ENCODE measurements at regions not wholly inside any gene's neighbourhood (a gene's known extent, or its start where the extent isn't known, plus 50 kb on each side); places are given as distances from the start of the nearest gene placed in this dataset.

DNA sequence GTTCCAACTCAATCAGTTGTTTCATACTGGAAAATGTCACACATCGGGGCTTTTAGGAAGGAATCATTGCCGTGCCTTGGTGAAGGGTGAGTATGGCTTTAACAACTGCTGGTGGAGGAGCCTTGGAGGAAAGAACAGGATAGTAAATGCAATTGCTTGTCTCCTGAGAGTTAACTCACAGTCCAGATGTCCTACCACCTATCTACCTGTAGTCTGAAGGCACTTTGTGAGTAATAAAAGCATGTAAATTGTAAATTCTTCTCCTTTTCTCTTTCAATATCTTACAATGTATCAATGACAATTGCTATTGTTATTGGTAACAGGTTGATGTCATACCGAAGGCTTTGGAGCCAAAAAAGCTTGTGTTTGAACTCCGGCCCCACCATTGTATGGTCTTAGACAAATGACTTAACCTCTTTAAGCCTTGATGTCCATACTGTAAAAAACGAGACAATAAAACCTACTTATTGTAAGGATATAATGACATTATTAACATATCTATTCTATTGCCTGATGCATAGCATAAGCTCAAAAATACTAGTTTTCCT lies 397.4 kb downstream of the ADAMTS20 start:
- Histone ChIP-seq H3K4me3 (ENCODE audit: low read length, poor library complexity, severe bottlenecking) (no peak overlapping the region), H3K36me3 (ENCODE audit: insufficient read depth, low read length) (no peaks in the 10 kb centered on the region), H3K9ac (ENCODE audit: low read depth, low read length, poor library complexity, severe bottlenecking) (no peak overlapping the region), H3F3A (ENCODE audit: low read depth) (no peaks in the 10 kb centered on the region), H3K79me2 (ENCODE audit: insufficient read depth, low read length) (no peaks in the 10 kb centered on the region), H3K4me1 (ENCODE audit: insufficient read depth, low read length, poor library complexity, severe bottlenecking) (no peaks in the 10 kb centered on the region), H3K27me3 (ENCODE audit: insufficient read depth, low read length, poor library complexity, severe bottlenecking) (no peaks in the 10 kb centered on the region), H4K20me1 (ENCODE audit: insufficient read depth, low read length, poor library complexity, severe bottlenecking) (no peaks in the 10 kb centered on the region), H3K9me2 (replicated peaks; ENCODE audit: low read depth, low read length) (no peaks in the 10 kb centered on the region), H3K4me2 (ENCODE audit: low read depth, low read length, poor library complexity, severe bottlenecking) (no peak overlapping the region), H2AFZ (ENCODE audit: low read length) (no peak overlapping the region), H3K9me3 (ENCODE audit: insufficient read depth, low read depth, low read length) (no peaks in the 10 kb centered on the region)
- no peak for TF ChIP-seq EZH2phosphoT487 (IDR thresholded peaks at IDR 0.05; ENCODE audit: borderline replicate concordance)
- TF ChIP-seq, protein P1, sequence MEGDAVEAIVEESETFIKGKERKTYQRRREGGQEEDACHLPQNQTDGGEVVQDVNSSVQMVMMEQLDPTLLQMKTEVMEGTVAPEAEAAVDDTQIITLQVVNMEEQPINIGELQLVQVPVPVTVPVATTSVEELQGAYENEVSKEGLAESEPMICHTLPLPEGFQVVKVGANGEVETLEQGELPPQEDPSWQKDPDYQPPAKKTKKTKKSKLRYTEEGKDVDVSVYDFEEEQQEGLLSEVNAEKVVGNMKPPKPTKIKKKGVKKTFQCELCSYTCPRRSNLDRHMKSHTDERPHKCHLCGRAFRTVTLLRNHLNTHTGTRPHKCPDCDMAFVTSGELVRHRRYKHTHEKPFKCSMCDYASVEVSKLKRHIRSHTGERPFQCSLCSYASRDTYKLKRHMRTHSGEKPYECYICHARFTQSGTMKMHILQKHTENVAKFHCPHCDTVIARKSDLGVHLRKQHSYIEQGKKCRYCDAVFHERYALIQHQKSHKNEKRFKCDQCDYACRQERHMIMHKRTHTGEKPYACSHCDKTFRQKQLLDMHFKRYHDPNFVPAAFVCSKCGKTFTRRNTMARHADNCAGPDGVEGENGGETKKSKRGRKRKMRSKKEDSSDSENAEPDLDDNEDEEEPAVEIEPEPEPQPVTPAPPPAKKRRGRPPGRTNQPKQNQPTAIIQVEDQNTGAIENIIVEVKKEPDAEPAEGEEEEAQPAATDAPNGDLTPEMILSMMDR (conservative IDR thresholded peaks at IDR 0.05; ENCODE audit: low read length) = no peak

DNA sequence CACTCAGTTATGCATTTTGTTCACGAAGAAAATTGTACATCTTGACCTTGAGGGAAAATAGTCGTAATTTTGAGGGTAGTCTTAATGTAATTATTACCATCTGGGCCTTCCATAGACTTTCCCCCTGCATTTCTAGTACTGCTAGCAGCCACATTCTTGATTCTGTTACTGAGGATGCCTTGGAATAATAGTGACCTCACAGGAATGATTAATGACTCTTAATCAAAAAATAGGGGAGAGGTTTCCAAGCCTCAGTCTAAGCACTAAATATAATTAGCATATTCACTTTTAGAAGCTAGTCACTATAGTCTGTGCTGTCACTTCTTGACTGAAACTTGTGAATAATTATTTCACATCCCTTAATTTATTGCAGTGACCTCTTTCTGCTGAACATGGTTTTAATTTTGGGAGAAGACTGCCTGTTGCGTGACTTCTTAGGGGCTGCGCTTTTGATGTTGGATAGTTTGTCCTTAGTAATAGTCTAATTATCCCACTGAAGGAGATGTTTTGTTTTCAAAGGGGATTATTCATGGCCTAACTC lies 400.5 kb downstream of the ADAMTS20 start:
- no peaks in the 10 kb centered on the region for H3K27me3 ChIP-seq (ENCODE audit: insufficient read depth, low read length, poor library complexity, severe bottlenecking)

DNA sequence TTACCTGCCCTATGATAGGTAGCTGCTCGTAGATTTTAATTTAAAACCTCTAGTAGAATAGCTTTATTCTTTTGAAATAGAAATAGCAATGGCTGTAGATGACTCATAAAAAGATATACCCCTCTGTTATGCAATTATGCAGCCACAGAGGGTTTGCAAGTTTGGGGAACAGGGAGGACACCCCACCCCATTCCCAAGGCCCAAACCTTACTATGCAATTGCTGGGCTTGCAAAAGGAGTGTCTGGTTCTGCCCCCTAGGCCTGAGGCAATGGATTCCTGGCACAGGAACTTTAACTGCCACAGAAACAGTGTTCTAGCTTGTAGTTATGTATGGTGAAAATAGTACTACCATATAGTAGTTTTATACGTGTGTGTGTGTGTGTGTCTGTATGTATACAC lies 403.3 kb downstream of the ADAMTS20 start:
- H3K4me3 ChIP-seq (ENCODE audit: low read length, poor library complexity, severe bottlenecking) = no peak overlapping the region

More for the DNA sequence above, 400.5 kb downstream of the ADAMTS20 start:
- no peaks in the 10 kb centered on the region for H3K9me2 ChIP-seq (replicated peaks; ENCODE audit: low read depth, low read length)
- H4K20me1 ChIP-seq (ENCODE audit: insufficient read depth, low read length, poor library complexity, severe bottlenecking) = no peaks in the 10 kb centered on the region
- H3K9ac ChIP-seq (ENCODE audit: low read depth, low read length, poor library complexity, severe bottlenecking) = no peak overlapping the region
- no peaks in the 10 kb centered on the region for H3K4me1 ChIP-seq (ENCODE audit: insufficient read depth, low read length, poor library complexity, severe bottlenecking)
- no peaks in the 10 kb centered on the region for H3K36me3 ChIP-seq (ENCODE audit: insufficient read depth, low read length)
- H2AFZ ChIP-seq (ENCODE audit: low read length) = no peak overlapping the region
- no peaks in the 10 kb centered on the region for H3F3A ChIP-seq (ENCODE audit: low read depth)
- no peak overlapping the region for H3K4me2 ChIP-seq (ENCODE audit: low read depth, low read length, poor library complexity, severe bottlenecking)
- no peak overlapping the region for H3K4me3 ChIP-seq (ENCODE audit: low read length, poor library complexity, severe bottlenecking)
- H3K79me2 ChIP-seq (ENCODE audit: insufficient read depth, low read length) = no peaks in the 10 kb centered on the region
- no peak for TF ChIP-seq EZH2phosphoT487 (IDR thresholded peaks at IDR 0.05; ENCODE audit: borderline replicate concordance)
- TF ChIP-seq, protein P1 (conservative IDR thresholded peaks at IDR 0.05; ENCODE audit: low read length) = no peak
- no peaks in the 10 kb centered on the region for H3K9me3 ChIP-seq (ENCODE audit: insufficient read depth, low read depth, low read length)

More for the DNA sequence above, 403.3 kb downstream of the ADAMTS20 start:
- TF ChIP-seq EZH2phosphoT487 (IDR thresholded peaks at IDR 0.05; ENCODE audit: borderline replicate concordance) = no peak
- TF ChIP-seq, protein P1 (conservative IDR thresholded peaks at IDR 0.05; ENCODE audit: low read length) = no peak
- H3K9me2 ChIP-seq (replicated peaks; ENCODE audit: low read depth, low read length) = no peaks in the 10 kb centered on the region
- no peaks in the 10 kb centered on the region for H3K79me2 ChIP-seq (ENCODE audit: insufficient read depth, low read length)
- no peaks in the 10 kb centered on the region for H3K27me3 ChIP-seq (ENCODE audit: insufficient read depth, low read length, poor library complexity, severe bottlenecking)
- H2AFZ ChIP-seq (ENCODE audit: low read length) = no peak overlapping the region
- no peaks in the 10 kb centered on the region for H3F3A ChIP-seq (ENCODE audit: low read depth)
- no peaks in the 10 kb centered on the region for H3K9me3 ChIP-seq (ENCODE audit: insufficient read depth, low read depth, low read length)
- H3K36me3 ChIP-seq (ENCODE audit: insufficient read depth, low read length) = no peaks in the 10 kb centered on the region
- no peak overlapping the region for H3K9ac ChIP-seq (ENCODE audit: low read depth, low read length, poor library complexity, severe bottlenecking)
- H4K20me1 ChIP-seq (ENCODE audit: insufficient read depth, low read length, poor library complexity, severe bottlenecking) = no peaks in the 10 kb centered on the region
- no peaks in the 10 kb centered on the region for H3K4me1 ChIP-seq (ENCODE audit: insufficient read depth, low read length, poor library complexity, severe bottlenecking)
- H3K4me2 ChIP-seq (ENCODE audit: low read depth, low read length, poor library complexity, severe bottlenecking) = no peak overlapping the region
